ENCODE measurements at regions not wholly inside any gene's neighbourhood (a gene's known extent, or its start where the extent isn't known, plus 50 kb on each side); places are given as distances from the start of the nearest gene placed in this dataset.

DNA sequence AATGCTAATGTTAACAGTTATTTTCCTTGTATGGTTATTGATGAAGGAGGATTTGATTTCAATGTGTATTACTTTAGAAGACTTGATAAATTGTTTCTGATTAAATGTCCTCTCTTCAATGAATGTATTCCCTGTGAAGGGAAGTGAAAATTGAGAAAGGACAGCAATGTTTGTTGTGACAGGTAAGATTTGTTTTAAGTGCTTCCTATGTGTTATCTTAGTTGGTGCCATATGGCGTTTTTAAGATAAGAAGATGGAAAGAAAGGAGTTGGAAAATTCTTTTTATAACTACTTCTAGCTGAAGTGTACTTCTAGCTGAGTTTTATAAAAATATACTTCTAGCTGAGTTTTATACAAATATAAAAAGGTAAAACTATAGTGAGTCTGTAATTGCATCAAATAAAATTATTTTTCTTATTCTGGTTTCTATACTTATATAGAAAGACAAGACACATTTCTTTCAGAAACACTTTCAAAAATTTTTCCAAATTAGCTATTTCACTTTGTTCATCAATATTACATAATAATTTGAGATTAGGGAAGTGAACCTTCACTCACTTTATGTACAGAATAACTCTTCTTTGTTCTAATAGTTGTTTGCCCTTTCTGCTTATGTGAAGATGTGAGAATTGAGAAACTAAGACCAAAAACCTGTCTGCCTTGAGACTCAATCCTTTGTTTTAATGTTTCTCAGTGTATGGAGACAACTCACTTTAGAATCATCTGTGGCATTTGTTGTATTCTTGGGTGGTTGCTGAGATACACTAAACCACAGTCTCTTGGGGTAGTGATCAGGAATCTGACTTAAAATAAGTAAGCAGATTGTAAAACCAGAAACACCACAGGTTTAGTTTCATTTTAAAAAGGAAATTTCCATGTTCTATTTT is 382.9 kb upstream of the B3GALT2 start:
- H3K27me3 ChIP-seq (ENCODE audit: insufficient read depth, low read length, poor library complexity, severe bottlenecking): no peaks in the 10 kb centered on the region
- peak in 2 of 5 donors; percentile 16 to 48 for DNase-seq
- POLR2A ChIA-PET: no interaction called here
- H3K9me3 ChIP-seq (ENCODE audit: low read length): no peaks in the 10 kb centered on the region
- peaks cover 3 to 26% (median 12%) of the 10 kb centered on the region in 5 donors for H3K9me3 Mint-ChIP-seq
- no peak overlapping the region for H3K27ac ChIP-seq (ENCODE audit: low read depth, low read length)
- H3K27me3 Mint-ChIP-seq: no peaks in the 10 kb centered on the region
- H3K36me3 ChIP-seq (ENCODE audit: insufficient read depth, low read length): no peaks in the 10 kb centered on the region
- H3K27ac Mint-ChIP-seq: peak overlapping the region; percentile 49 to 97 (median 93)
- H3K36me3 Mint-ChIP-seq: peaks cover 0 to 56% (median 0%) of the 10 kb centered on the region in 3 donors
- no peaks in the 10 kb centered on the region for H3K4me1 ChIP-seq (ENCODE audit: insufficient read depth, low read length)
- peak overlapping the region in 6 of 7 donors; percentile 40 to 73 (median 63) for H3K4me3 Mint-ChIP-seq
- CTCF ChIA-PET: no interaction called here
- H3K4me3 ChIP-seq (ENCODE audit: low read length): no peak overlapping the region
- peaks cover 27 to 36% (median 34%) of the 10 kb centered on the region in 3 donors for H3K4me1 Mint-ChIP-seq

DNA sequence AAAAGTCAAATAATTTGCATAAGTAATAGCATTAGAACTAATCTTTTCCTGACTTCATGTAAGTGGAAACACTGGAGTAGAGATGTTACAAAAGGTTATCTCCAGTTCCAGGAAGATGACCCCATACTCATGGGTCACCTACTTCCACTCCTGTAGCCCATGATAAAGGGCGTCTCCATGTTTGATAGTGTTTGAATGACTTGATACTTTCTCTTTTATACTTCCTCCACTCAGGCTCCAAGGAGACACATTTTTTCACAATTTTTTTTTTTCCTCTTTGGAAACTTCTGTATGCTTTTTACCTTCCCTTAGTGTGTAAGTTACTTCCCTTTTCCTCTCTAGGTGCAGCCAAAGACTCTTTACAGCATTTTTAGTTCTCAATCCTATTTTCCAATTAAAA is 382.1 kb upstream of the B3GALT2 start:
- Mint-ChIP-seq H3K27me3 (no peaks in the 10 kb centered on the region), H3K27ac (peak overlapping the region in 7 of 8 donors; percentile 17 to 82 (median 74)), H3K9me3 (peaks cover 3 to 19% (median 9%) of the 10 kb centered on the region in 5 donors), H3K36me3 (peaks cover 0 to 48% (median 0%) of the 10 kb centered on the region in 3 donors), H3K4me3 (peak overlapping the region in 6 of 7 donors; percentile 13 to 61 (median 26)), H3K4me1 (peaks cover 27 to 36% (median 34%) of the 10 kb centered on the region in 3 donors)
- Histone ChIP-seq H3K36me3 (ENCODE audit: insufficient read depth, low read length) (no peaks in the 10 kb centered on the region), H3K27me3 (ENCODE audit: insufficient read depth, low read length, poor library complexity, severe bottlenecking) (no peaks in the 10 kb centered on the region), H3K4me1 (ENCODE audit: insufficient read depth, low read length) (no peaks in the 10 kb centered on the region), H3K4me3 (ENCODE audit: low read length) (no peak overlapping the region), H3K9me3 (ENCODE audit: low read length) (no peaks in the 10 kb centered on the region), H3K27ac (ENCODE audit: low read depth, low read length) (no peak overlapping the region)
- DNase-seq: no peak
- CTCF ChIA-PET: no interaction called here
- POLR2A ChIA-PET: no interaction called here

- ChIA-PET CTCF (no interaction called here), POLR2A (no interaction called here)
- H3K9me3 Mint-ChIP-seq: peaks cover 0 to 15% (median 5%) of the 10 kb centered on the region in 5 donors
- no peak for DNase-seq
- H3K9me3 ChIP-seq (ENCODE audit: low read length): no peaks in the 10 kb centered on the region
- H3K4me3 ChIP-seq (ENCODE audit: low read length): no peak overlapping the region
- H3K27ac ChIP-seq (ENCODE audit: low read depth, low read length): no peak overlapping the region
- H3K27me3 ChIP-seq (ENCODE audit: insufficient read depth, low read length, poor library complexity, severe bottlenecking): no peaks in the 10 kb centered on the region
- no peaks in the 10 kb centered on the region for H3K27me3 Mint-ChIP-seq
- no peaks in the 10 kb centered on the region for H3K4me1 ChIP-seq (ENCODE audit: insufficient read depth, low read length)
- H3K4me3 Mint-ChIP-seq: peak overlapping the region in 3 of 7 donors; percentile 15 to 21 (median 19)
- H3K4me1 Mint-ChIP-seq: peaks cover 27 to 36% (median 34%) of the 10 kb centered on the region in 3 donors
- H3K27ac Mint-ChIP-seq: peak overlapping the region in 4 of 8 donors; percentile 6 to 74 (median 34)
- H3K36me3 Mint-ChIP-seq: peaks cover 0 to 42% (median 0%) of the 10 kb centered on the region in 3 donors
- no peaks in the 10 kb centered on the region for H3K36me3 ChIP-seq (ENCODE audit: insufficient read depth, low read length)
These were observed 381.5 kb upstream of the B3GALT2 start for GRCh38 chr1:193567937-193568336.

DNA sequence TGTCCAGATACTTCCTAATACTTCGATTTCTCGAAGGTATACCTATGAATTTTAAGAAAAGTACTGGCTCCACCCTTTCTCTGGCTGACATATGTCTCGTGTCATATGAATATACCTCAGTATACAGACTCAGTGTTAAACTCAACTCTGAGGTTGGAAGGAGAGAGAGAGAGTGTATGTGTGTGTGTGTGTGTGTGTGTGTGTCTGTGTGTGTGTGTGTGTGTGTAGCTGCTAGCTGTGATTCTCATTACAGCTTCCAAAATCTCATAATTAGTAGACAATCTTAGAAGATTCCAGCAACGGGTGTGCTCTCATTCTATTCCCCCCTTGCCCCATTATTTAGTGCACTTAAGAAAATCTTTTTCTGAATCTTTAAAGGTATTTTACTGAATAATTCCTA is 380.3 kb upstream of the B3GALT2 start:
- no peak overlapping the region for H3K27ac ChIP-seq (ENCODE audit: low read depth, low read length)
- no peak overlapping the region for H3K4me3 ChIP-seq (ENCODE audit: low read length)
- no peaks in the 10 kb centered on the region for H3K36me3 ChIP-seq (ENCODE audit: insufficient read depth, low read length)
- H3K27me3 ChIP-seq (ENCODE audit: insufficient read depth, low read length, poor library complexity, severe bottlenecking): no peaks in the 10 kb centered on the region
- Mint-ChIP-seq H3K9me3 (peaks cover 0 to 10% (median 1%) of the 10 kb centered on the region in 5 donors), H3K27ac (peak overlapping the region in 1 of 8 donors; percentile 56), H3K4me3 (no peak overlapping the region), H3K27me3 (no peaks in the 10 kb centered on the region), H3K4me1 (peaks cover 27 to 36% (median 34%) of the 10 kb centered on the region in 3 donors), H3K36me3 (peaks cover 0 to 30% (median 0%) of the 10 kb centered on the region in 3 donors)
- H3K9me3 ChIP-seq (ENCODE audit: low read length): no peaks in the 10 kb centered on the region
- CTCF ChIA-PET: no interaction called here
- POLR2A ChIA-PET: no interaction called here
- no peak for DNase-seq
- H3K4me1 ChIP-seq (ENCODE audit: insufficient read depth, low read length): no peaks in the 10 kb centered on the region

DNA sequence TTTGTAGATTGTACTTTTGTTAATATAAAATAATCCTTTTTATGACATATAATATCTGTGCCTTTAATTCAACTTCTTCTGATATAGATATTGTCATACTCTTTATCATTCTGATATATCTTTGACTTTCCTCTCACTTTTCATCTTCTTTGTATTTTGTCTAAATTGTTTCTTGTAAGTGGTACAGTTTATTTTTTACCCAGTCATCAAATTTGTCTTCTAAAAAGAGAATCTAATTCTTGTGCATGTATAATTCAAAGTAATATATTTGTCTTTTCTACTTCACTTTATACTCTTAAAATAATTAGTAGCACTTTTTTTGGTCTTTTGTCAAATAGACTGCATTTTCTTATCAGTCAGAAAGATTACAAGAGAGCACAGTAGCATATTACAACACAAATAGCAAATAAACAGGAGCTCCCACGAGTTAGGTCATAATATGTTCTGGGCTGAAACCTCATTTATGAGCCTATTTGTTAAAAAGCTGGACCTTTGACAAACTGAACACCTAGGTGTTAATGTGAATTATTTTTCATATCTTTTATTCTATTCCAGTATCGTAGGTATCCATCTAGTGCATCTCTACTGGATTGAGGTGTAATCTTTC is 379.7 kb upstream of the B3GALT2 start:
- peaks cover 0 to 24% (median 0%) of the 10 kb centered on the region in 3 donors for H3K36me3 Mint-ChIP-seq
- CTCF ChIA-PET: no interaction called here
- H3K4me1 Mint-ChIP-seq: peaks cover 25 to 35% (median 34%) of the 10 kb centered on the region in 3 donors
- H3K4me3 ChIP-seq (ENCODE audit: low read length): no peak overlapping the region
- no peaks in the 10 kb centered on the region for H3K4me1 ChIP-seq (ENCODE audit: insufficient read depth, low read length)
- DNase-seq: no peak
- H3K36me3 ChIP-seq (ENCODE audit: insufficient read depth, low read length): no peaks in the 10 kb centered on the region
- H3K9me3 ChIP-seq (ENCODE audit: low read length): no peaks in the 10 kb centered on the region
- H3K27ac Mint-ChIP-seq: peak overlapping the region in 2 of 8 donors; percentile 42 to 56
- H3K4me3 Mint-ChIP-seq: no peak overlapping the region
- no peaks in the 10 kb centered on the region for H3K27me3 Mint-ChIP-seq
- POLR2A ChIA-PET: no interaction called here
- no peak overlapping the region for H3K27ac ChIP-seq (ENCODE audit: low read depth, low read length)
- peaks cover 0 to 4% (median 1%) of the 10 kb centered on the region in 5 donors for H3K9me3 Mint-ChIP-seq
- H3K27me3 ChIP-seq (ENCODE audit: insufficient read depth, low read length, poor library complexity, severe bottlenecking): no peaks in the 10 kb centered on the region

- Mint-ChIP-seq H3K27me3 (no peaks in the 10 kb centered on the region), H3K36me3 (no peaks in the 10 kb centered on the region), H3K4me1 (peaks cover 16 to 28% (median 22%) of the 10 kb centered on the region in 3 donors), H3K4me3 (no peak overlapping the region), H3K9me3 (no peaks in the 10 kb centered on the region), H3K27ac (peak overlapping the region in 3 of 8 donors; percentile 6 to 90 (median 42))
- Histone ChIP-seq H3K36me3 (ENCODE audit: insufficient read depth, low read length) (no peaks in the 10 kb centered on the region), H3K27ac (ENCODE audit: low read depth, low read length) (no peak overlapping the region), H3K9me3 (ENCODE audit: low read length) (no peaks in the 10 kb centered on the region), H3K27me3 (ENCODE audit: insufficient read depth, low read length, poor library complexity, severe bottlenecking) (no peaks in the 10 kb centered on the region), H3K4me3 (ENCODE audit: low read length) (no peak overlapping the region), H3K4me1 (ENCODE audit: insufficient read depth, low read length) (no peaks in the 10 kb centered on the region)
- POLR2A ChIA-PET: interaction anchor here (0.6 kb wide), 1 partner anchor 48 kb away, joined by 3 read pairs; no protein-coding TSS in a partner anchor
- CTCF ChIA-PET: no interaction called here
- no peak for DNase-seq
These were observed 375.7 kb upstream of the B3GALT2 start for GRCh38 chr1:193562121-193562520.

DNA sequence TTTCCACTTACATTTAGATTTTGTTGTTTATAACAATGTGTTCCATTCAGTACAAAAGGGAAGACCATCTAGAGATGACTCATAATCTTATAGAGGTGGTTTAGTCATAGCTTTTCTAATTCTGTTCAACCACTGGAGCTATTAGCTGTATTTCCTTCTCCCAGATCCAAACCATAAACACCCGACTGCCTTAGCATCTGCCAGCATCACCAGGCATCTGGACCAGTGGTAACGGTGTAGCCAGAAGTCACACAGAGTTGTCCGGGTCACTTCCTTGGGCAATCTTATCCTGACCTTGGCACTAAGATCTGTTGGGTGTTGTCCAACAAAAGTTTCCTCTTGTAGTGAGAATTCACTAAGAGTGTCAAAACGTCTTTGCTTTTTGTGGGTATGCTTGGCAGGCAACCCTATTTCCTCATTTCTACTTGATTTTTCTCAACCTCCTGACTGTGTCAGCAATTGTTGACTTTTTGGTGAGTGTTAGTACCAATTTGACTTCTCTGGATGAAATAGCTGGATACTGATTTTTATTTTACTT is 372.1 kb upstream of the B3GALT2 start:
- H3K9me3 Mint-ChIP-seq: no peaks in the 10 kb centered on the region
- H3K27me3 Mint-ChIP-seq: no peaks in the 10 kb centered on the region
- Histone ChIP-seq H3K4me3 (ENCODE audit: low read length) (no peak overlapping the region), H3K36me3 (ENCODE audit: insufficient read depth, low read length) (no peaks in the 10 kb centered on the region), H3K27ac (ENCODE audit: low read depth, low read length) (no peak overlapping the region), H3K9me3 (ENCODE audit: low read length) (no peaks in the 10 kb centered on the region), H3K27me3 (ENCODE audit: insufficient read depth, low read length, poor library complexity, severe bottlenecking) (no peaks in the 10 kb centered on the region), H3K4me1 (ENCODE audit: insufficient read depth, low read length) (no peaks in the 10 kb centered on the region)
- peak overlapping the region in 5 of 7 donors; percentile 8 to 50 (median 23) for H3K4me3 Mint-ChIP-seq
- H3K4me1 Mint-ChIP-seq: peaks cover 16 to 28% (median 22%) of the 10 kb centered on the region in 3 donors
- POLR2A ChIA-PET: no interaction called here
- H3K27ac Mint-ChIP-seq: peak overlapping the region; percentile 38 to 93 (median 76)
- CTCF ChIA-PET: no interaction called here
- H3K36me3 Mint-ChIP-seq: peaks cover 0 to 16% (median 2%) of the 10 kb centered on the region in 3 donors
- DNase-seq: peak in 1 of 5 donors; percentile 46
